ENCODE measurements at regions not wholly inside any gene's neighbourhood (a gene's known extent, or its start where the extent isn't known, plus 50 kb on each side); places are given as distances from the start of the nearest gene placed in this dataset.
A peak's percentile ranks its signal among the peaks of the same experiment; 100 is the strongest.

DNA sequence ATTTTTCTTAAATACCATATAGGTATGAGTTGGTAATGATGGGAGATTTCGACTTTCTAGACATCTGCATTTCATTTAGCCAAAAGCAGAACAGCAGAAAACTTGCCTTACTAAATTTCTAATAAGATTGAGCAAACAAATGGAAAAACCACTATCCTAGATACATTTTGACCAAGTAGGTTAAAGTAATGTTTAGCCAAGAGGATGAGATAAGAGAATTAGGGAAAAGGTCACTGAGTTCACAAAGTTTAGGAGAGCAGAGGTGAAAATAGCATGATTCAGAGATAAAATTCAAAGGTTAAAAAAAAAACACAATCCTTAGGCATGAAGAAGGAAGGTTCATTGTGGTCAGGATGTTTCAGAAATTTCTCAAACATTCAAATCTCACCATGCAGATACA, 450.3 kb downstream of the CD83 start:
- no peak overlapping the region for H2AFZ ChIP-seq (ENCODE audit: low read length)
- no peaks in the 10 kb centered on the region for H3K36me3 ChIP-seq (replicated peaks in 1 of 2; ENCODE audit: control insufficient read depth in 1 of 2, insufficient read depth in 2 of 2, low read length in 2 of 2)
- in situ Hi-C loops (cut with HindIII; ENCODE audit: extremely low pct_ligation_motif_present, low pct_unique_long_range_greater_than_20kb) = no loop called here
- no peak overlapping the region for H3K27ac ChIP-seq (ENCODE audit: extremely low read length, insufficient read depth, low read length)
- TF ChIP-seq PPARG (CRISPR knock-in tag; conservative IDR thresholded peaks at IDR 0.05) (peak; percentile 84), NR2F6 (IDR thresholded peaks at IDR 0.05) (peak; percentile 29; the same call in 1 of the 2 replicates), NR2F6 (CRISPR knock-in tag; IDR thresholded peaks at IDR 0.05) (no peak), ZNF616 (CRISPR knock-in tag; IDR thresholded peaks at IDR 0.05; ENCODE audit: low read depth) (no peak), NONO (IDR thresholded peaks at IDR 0.05) (no peak), NONO (CRISPR knock-in tag; conservative IDR thresholded peaks at IDR 0.05) (no peak), ZNF607 (CRISPR knock-in tag; IDR thresholded peaks at IDR 0.05; ENCODE audit: borderline replicate concordance) (no peak), JUN (CRISPR knock-in tag; IDR thresholded peaks at IDR 0.05) (no peak), CENPT (CRISPR knock-in tag; IDR thresholded peaks at IDR 0.05; ENCODE audit: low read depth) (no peak), ZBTB2 (CRISPR knock-in tag; IDR thresholded peaks at IDR 0.05; ENCODE audit: low read depth) (no peak), RXRB (CRISPR knock-in tag; IDR thresholded peaks at IDR 0.05; ENCODE audit: borderline replicate concordance) (peak; percentile 44; the same call in 1 of the 2 replicates), RARA (CRISPR knock-in tag; IDR thresholded peaks at IDR 0.05) (0 out of 2 replicates have a peak, but pooled peaks have one; percentile 51), ZNF776 (CRISPR knock-in tag; IDR thresholded peaks at IDR 0.05) (no peak)
- TF ChIP-seq, protein P1, sequence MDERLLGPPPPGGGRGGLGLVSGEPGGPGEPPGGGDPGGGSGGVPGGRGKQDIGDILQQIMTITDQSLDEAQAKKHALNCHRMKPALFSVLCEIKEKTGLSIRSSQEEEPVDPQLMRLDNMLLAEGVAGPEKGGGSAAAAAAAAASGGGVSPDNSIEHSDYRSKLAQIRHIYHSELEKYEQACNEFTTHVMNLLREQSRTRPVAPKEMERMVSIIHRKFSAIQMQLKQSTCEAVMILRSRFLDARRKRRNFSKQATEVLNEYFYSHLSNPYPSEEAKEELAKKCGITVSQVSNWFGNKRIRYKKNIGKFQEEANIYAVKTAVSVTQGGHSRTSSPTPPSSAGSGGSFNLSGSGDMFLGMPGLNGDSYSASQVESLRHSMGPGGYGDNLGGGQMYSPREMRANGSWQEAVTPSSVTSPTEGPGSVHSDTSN (CRISPR knock-in tag; IDR thresholded peaks at IDR 0.05) = no peak
- ChIA-PET POLR2A (no interaction called here), CTCF (ENCODE audit: low intra/inter-chr PET ratio, low total read pairs) (no interaction called here)
- 5% methylated on average over 1 of the region's 1 CpG for WGBS (ENCODE audit: low lambda C conversion rate)
- no peaks in the 10 kb centered on the region for H3K79me2 ChIP-seq (ENCODE audit: insufficient read depth, low read length)
- intact Hi-C loops (cut with micrococcal nuclease; ENCODE audit: unreplicated experiment) = no loop called here
- H4K20me1 ChIP-seq (ENCODE audit: insufficient read depth, low read length) = no peaks in the 10 kb centered on the region
- H3K4me2 ChIP-seq (ENCODE audit: low read depth, low read length) = no peak overlapping the region
- peaks cover 7% of the 10 kb centered on the region for H3K4me1 ChIP-seq (ENCODE audit: insufficient read depth, low read length)
- no peak for DNase-seq (ENCODE audit: low spot score)
- H3K27me3 ChIP-seq (ENCODE audit: control insufficient read depth in 1 of 2, insufficient read depth in 2 of 2, low read length in 2 of 2) = peaks cover 0 to 2% of the 10 kb centered on the region in 2 experiments; a peak in 2 of 5 replicates
- no peaks in the 10 kb centered on the region for H3K9me3 ChIP-seq (ENCODE audit: low read length)
- H3K4me3 ChIP-seq (replicated peaks in 1 of 3; ENCODE audit: insufficient read depth in 1 of 3, low read depth in 2 of 3, low read length in 3 of 3) = no peak overlapping the region
- ATAC-seq = no peak
- no peak overlapping the region for H3K9ac ChIP-seq (ENCODE audit: insufficient read depth, low read depth, low read length)
- FAIRE-seq = no peak
- no TSS peak for BruUV-seq (replicated peaks)

Measured in HepG2 (cell line).